ENCODE measurements at regions not wholly inside any gene's neighbourhood (a gene's known extent, or its start where the extent isn't known, plus 50 kb on each side); places are given as distances from the start of the nearest gene placed in this dataset.
"Not testable (repeated sequence)": the region's sequence is repeated elsewhere in the genome, so short reads cannot be mapped to it uniquely, and the experiment has no call there.

DNA sequence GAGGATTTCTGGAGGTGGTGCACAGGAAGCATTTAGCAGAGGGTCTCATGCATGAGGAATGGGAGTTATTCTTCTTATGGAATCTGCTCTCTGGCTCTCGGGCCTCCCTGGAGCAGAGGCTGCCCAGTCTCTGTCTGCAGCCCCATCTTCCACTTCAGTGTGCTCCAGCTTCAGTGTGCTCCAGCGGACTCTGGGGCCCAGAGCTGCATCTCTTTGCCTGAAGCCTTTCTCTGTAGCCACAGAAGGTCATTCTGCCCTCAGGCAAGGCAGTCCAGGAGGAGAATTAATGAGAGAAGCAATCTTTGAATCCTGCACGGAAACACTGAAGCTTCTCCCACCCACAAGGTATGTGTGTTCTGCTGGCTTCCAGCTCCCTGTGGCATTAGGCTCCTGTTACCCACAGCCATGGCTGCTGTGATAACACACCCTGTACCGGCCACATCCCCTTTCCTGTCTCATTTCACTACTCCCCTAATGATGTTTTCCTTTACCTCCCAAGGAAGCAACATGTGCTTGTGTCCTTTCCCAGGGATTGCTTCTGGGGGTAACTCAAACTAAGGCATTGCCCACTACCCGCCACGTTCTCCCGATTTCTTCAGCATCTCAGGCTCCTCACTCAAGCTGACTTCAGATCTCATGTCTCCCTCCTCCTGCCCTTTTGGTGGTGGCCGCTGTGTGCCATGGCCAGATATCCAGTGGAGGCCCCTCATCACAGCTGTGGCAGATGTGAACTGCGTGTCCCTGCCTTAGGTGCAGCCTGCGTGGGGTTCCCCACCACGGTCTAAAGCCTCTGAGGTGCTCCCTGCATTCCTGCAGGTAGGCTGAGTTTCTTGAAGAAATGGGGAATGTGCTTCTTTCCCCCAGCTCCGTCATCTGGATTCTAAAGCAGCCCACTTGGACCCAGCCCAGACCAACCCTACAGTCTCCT is 181.2 kb upstream of the GALNT2 start:
- DNase-seq (ENCODE audit: low read depth), result no peak

DNA sequence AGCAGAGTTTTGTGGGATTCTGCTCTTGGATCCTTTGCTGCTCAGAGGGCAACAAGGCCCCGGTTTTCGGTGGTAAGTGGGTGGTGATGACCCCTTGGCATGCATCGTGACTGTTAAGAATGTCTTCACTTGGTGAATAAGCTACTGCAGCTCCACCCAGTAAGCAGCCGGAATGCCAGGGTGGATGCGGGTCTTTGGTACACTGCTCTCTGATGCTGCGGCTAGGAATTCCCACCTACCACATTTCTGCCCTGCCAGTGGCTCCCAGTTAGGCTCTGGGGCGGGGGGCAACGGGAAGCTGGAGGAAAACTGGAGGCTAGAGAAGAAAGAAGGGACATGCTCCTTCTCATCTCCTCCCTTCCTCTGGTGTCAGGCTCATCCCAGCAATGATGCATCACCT is 180.4 kb upstream of the GALNT2 start:
- no peak for DNase-seq (ENCODE audit: low read depth)

DNA sequence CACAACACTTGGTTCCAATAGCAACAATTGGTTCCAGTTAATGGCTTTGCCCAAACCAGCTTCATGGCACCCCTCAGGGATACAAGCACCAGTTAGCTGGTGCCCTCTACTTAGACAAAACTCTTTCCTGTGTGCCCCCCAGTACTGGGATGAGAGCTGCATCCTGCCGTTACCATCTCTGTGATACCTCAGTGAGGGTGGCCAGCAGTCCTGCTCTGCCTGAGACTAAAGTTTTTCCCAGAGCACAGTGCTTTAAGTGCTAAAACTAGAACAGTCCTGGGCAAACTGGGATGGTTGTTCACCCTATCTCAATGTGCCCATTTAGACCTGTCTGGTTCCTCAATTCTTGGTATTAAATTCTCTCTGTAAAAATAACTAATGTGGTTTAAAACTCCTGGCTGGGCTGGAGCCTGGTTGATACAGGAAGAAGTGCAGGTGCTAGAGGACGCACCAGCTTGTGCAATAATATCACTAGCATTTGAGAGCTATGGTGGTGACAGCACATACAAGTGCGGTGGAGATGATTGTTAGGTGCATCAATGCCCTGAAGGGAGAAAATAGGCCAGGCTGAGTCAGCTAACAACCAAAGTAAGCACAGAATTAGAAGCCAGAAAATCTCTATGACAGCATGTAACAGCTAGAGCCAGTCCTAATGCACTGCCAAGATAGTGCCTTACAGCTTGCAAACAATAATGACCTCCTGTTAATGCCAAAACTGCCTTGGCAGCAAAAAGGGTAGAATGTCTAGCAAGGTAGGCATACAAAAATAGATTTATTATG is 179.8 kb upstream of the GALNT2 start:
- no peak for DNase-seq (ENCODE audit: low read depth)

DNA sequence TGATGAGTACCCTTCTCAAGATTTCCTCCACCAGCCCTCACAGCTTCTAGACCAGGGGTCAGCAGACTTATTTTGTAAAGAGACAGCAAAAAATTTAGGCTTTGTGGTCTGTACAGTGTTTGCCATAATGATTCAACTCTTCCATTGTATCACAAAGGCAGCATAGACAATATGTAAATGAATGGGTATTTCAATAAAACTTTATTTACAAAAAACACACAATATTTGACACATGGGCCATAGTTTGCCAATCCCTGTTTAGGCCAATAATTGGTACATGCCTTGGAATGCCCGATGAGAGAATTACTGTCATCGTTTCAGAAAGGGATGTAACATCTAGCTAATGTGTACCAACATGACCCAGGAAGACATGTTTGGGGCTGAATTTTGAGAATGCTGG is 178.9 kb upstream of the GALNT2 start:
- DNase-seq (ENCODE audit: low read depth), result no peak

DNA sequence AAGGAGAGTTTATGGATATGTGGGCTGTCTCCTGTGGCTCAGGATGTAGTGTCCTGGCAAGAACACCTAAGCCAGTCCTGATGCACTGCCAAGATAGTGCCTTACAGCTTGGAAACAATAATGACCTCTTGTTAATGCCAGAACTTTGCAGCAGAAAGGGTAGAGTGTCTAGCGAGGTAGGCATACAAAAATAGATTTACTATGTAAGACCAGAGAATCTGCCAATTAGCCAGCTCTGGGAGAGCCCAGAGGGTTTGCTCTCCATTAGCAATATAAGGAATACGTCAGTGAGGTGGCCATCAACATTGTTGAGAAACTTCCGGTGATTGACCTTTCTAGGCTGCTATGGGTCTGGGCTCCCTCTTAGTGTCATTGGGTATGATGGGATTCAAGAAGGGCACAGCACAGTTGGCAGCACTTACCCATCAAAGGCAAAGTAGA is 178.5 kb upstream of the GALNT2 start:
- no peak for DNase-seq (ENCODE audit: low read depth)

DNA sequence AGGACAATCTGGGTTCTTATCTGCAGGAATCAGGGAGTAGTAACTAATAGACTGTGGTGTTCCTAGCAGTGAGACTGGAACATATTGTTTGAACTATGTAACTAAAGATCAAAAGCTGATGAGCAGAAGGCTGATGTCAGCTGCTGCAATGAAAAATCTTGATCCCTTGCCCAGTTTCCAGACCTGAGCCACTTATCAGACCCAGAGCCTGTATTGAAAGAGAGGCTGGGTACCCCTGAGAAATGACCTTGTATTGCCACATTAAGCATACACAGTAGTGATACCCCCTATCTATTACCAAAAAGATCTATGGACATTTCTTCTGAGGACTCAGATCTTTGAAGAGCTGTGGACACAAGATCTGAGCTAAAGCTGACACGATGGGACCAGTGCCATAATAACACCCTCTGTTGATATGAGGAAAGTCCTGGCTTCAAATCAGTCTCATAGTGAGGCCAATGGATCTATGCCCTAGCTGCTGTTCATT is 178.0 kb upstream of the GALNT2 start:
- DNase-seq (ENCODE audit: low read depth), result no peak

DNA sequence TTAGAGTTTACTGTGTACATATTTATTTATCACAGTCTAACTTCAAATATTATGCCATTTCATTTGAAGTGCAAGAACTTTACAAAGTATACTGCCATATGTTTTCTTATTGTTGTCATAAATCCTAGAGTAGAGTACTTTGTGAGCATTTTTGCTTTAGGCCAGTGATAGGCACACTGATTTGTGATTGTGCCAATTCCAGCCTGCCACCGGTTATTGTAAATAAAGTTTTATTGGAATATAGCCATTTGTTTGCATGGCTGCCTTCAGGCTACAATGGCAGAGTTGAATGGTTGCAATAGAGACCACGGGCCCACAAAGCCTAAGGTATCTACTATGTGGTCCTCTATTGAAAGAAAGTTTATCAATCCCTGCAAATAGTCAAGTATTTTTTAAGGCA is 175.8 kb upstream of the GALNT2 start:
- DNase-seq (ENCODE audit: low read depth), result no peak

DNA sequence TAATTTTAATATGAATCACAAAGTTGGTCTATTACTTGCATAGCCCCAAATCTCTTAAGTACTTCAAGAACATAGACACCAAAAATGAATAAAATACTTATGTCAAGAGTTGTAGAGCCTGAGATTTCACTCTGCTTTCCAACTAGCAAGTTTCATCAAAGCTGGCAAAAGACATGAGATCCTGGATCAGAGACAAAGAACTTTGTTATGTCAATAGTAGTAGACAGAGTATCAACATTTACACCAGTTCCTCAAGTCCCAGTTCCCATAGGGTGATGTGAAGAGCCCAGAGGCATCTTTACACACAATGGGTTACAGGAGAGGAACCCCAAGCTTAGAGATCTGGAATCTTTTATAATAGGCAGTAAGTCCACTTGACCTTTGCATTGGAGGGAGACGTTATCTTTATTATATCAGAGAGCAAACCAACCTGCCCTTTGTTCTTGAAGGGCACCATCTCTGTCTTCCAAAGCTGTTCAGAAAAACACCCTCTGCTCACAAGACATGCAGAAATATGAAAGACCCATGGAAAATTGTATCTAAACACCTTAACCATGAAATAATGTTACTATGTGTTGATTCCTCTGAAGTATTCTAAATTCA is 174.4 kb upstream of the GALNT2 start:
- no peak for DNase-seq (ENCODE audit: low read depth)

DNA sequence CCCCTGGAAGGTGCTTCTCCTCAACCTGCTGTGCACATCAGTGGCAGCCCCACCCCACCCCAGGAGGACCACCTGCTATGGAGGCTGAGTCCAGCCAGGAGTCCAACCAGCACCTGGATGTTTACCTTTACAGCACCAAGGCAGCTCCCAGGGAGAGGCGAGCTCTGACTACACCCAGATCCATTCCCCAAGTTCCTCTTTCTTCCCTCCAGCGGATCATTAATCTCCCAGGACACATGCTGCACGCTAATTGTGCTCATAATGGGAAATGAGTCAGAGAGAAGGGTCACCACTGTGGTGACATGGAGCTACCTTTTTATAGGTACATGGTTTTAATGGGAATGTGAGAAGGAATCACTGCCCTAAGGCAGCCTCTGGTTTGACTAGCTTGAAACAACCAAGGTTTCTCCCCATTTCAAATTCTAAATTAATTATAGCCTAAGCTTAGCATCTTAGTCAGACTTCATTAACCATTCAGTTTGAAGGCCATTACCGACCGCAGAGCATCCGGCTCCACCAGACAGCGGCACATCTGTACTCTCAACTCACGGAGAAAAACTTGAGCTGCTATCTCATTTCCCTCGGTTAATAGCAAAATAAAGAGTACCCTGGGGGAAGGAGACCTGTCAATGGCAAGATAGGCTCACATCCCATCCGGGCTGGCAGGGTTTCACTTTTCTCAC is 173.1 kb upstream of the GALNT2 start:
- no peak for DNase-seq (ENCODE audit: low read depth)

DNA sequence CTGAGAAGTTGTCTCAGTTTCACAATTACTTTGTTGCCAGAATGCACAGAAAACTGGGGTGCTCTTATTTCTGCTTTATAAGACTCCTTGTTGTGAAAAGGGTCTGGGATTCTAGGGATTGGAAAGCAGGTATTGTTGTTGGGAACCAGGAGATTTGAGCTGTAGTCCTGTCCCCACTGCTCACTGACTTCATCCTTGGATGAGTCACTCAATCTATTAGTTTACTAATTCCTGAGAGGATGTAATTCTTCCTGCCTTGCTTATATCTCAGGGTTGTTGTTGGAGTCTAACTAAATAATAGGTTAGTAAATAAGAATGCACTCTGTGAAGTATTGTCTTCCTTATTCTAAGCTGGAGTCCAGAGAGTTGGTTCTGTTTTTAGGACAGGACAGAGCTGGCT is 172.5 kb upstream of the GALNT2 start:
- no peak for DNase-seq (ENCODE audit: low read depth)

DNA sequence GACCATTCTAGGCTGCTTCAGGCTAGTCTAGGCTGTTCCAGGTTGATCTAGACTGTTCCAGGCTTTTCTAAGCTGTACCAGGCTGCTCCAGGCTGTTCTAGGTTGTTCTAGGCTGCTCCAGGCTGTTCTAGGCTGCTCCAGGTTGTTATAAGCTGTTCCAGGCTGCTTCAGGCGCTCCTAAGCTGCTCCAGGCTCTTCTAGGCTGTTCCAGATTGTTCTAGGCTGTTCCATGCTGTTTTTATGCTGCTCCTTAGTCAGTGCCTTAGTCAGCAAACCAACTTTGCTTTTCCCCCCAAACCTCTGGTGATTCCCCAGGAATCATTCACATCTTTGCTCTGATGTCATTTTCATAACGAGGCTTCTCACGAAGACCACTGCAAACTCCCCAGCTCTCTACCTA is 171.4 kb upstream of the GALNT2 start:
- no peak for DNase-seq (ENCODE audit: low read depth)

DNA sequence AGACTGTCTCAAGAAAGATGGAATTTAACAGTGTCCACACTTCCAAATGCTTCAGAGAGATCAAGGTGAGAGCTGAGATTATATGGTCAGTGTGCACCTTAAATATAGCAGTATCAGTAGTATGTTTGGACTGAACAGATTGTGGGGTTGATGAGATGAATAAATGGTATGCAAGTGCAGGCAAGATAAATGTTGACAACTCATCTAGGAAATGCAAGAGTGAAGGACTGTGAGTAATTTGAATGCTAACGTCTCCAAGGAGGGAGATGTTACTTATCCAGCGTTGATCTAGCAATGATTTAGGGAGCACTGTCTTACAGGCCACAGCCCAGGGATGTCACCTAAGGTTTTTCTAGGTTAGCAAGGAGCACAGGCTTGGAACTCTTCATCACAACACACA is 170.7 kb upstream of the GALNT2 start:
- no peak for DNase-seq (ENCODE audit: low read depth)

DNA sequence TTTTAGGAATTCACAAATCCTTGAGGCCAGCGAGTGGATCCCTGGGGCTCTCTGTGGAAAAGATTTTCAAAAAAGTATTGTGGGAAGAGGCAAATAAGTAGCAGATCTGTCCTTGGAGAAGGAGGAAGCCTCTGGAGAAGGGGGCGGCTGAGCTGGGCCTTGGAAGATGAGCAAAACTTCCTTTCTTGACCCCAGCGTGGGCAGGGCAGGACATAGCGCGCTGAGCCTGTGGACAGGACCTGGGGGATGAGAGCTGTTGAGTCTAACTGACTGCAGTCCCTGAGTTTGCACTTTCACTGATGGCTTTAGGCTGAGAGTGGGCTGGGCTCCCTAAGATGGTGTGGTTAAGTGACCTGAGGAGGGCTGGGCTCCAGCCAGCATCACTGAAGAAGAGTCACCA is 170.2 kb upstream of the GALNT2 start:
- DNase-seq (ENCODE audit: low read depth), result no peak

DNA sequence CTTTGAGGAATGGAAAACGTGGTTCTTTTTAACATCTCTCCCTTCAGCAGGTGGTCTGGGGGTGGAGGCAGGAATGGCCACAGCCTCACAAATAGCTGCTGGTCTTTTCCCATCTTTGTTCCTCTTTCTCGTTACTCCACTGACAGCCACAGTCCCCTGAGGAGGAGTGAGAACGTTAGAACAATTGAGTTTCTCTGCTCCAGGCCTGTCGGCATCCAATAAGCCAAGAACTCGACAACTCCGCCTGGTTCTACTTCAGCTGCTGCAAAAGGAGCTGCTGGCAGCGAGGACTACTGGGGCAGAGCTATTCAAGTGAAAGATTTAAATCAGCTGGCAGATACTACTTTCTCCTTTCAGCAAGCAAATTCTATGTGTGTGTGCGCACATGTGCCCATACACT is 169.5 kb upstream of the GALNT2 start:
- no peak for DNase-seq (ENCODE audit: low read depth)

DNA sequence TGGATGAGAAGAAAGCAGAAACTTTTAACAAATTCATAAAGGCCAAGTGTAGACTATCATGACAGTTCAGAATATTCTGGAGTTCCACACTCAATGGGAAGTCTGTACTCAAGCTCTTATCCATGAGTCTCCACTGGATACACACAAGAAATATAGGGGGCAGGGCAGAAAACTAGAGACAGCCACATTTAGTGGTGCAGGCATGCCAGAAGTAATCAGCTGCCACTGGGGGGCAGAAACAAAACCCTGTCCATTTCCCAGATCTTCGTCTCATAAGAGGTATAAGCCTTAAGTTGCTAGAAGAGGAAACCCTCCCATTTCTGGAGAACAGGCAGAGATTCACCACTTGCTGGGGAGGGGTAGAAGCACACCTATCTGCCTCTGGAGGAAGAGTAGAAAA is 166.8 kb upstream of the GALNT2 start:
- DNase-seq (ENCODE audit: low read depth), result no peak

DNA sequence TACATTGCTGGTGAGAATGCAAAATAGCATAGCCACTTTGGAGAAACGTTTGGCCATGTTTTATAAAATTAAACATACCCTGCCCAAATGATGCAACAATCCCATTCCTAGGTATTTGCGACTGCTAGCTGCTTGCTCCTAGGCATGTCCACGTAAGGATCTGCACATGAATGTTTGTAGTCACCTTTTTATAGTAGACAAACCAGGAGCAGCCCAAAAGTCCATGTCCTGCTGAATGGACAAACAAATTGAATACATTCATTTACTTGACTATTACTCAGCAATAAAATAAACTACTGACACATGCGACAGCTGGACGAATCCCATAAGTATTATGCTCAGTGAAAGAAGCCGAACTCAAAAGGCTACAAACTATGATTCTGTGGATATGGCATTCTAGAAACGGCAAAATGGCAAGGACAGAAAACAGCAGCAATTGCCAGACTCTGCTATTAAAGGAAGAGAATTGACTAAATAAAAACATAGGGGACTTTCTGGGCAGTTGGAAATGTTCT is 161.9 kb upstream of the GALNT2 start:
- DNase-seq (ENCODE audit: low read depth), result no peak

DNA sequence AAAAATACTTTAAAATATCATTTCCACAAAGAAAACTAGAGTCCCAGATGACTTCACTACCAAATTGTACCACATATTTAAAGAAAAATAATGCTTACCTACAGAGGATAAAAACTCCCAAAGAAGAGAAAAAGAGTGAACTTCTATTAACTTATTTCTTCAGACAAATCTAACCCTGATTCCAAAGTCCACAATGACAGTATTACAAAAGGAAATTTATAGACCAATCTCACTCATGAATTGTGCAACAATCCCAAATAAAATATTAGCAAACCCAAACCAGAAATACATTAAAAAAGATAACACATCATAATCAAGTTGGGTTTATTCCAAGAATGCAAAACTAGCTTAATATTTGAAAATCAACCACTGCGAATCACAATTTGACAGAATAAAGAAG is 161.4 kb upstream of the GALNT2 start:
- DNase-seq (ENCODE audit: low read depth), result no peak

DNA sequence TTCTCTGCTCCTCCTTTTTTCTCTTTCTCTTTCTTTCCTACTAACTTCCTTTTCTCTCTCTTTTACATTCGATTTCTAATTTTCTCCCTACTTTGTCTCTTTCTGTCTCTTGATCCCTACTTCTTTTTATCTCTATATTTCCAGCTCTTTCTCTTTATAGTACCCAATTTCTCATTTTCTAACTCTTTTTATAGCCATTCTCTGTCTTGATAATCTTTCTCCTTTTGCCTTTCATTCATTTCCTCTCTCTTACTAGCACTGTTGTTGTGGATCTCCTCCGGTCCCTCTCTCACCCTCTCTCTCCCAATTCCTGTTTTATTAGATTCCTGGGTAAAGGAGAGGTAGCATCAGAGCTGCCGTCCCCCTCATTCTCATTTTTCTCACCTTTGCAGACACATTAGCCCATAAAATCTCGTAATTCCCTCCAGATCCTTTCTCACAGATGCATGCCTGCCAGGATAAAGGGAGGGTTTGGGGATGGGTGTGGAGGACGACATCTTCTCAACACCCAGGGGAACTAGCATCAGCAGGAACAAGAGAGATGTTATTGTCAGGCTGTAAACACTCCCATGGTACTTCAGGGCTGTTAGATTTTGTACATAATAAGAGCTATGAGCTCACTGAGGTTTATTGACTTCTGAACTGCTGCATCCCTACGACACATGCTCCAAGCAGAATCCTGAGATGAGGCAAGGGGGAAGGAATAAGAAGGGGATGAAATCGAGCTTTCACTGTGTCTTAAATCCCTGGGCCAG is 159.0 kb upstream of the GALNT2 start:
- DNase-seq (ENCODE audit: low read depth), result no peak

DNA sequence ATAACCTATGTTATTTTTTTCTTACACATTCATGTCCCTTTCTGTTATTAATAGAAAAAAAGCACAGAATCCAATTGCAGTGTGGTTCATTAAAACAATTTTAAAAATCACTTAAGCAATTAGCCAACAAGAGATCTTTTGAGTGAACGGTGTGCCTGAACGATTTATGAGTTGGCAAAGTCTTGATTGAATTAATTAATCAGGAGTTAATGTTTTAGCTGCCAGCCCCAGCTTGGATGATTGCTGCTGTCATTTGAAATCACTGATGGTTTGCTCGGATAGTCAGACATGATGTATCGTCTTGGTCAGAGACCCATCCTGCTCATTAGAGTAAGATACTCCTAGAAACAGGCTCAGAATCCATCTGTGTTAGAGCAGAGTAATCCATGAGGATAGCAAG is 158.3 kb upstream of the GALNT2 start:
- DNase-seq (ENCODE audit: low read depth), result no peak

DNA sequence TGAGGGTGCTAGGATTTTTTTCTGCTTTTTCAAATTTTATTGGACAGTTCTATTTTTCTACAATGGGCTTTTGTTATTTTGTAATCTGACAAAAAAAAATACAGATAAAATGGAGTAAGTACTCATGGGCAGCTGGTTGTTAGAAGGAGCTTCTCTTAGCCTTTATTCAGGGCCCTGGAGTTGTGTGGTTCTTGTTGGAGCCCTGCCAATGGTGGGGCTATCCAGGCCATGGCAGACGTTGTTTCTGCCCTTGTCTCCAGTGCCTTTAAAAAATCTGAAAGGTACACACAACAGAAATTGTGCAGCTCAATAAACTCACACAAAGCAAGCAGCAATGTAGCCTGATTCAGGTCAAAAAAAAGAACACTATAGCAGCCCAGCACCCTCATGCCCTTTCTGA is 153.5 kb upstream of the GALNT2 start:
- no peak for DNase-seq (ENCODE audit: low read depth)

DNA sequence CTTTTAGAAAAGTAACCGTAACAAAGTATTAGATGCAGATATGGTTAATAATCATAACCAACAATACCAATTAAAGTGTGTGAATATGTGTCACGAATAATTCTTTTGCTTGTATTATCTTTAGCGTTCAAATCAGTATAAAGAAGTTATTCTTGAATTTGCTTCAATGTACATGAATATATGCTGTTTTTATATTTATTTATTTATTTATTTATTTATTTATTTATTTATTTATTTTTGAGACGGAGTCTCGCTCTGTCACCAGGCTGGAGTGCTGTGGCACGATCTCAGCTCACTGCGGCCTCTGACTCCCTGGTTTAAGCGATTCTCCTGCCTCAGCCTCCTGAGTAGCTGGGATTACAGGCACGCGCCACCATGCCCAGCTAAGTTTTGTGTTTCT is 147.6 kb upstream of the GALNT2 start:
- not testable (repeated sequence) for DNase-seq (ENCODE audit: low read depth)

All from amniotic epithelial cell (primary cell).